ENCODE measurements at regions not wholly inside any gene's neighbourhood (a gene's known extent, or its start where the extent isn't known, plus 50 kb on each side); places are given as distances from the start of the nearest gene placed in this dataset.

GRCh38 chr4:56733352-56733751 is 52.3 kb upstream of the HOPX start:
- no peak for TF ChIP-seq POLR2A (IDR thresholded peaks at IDR 0.05; ENCODE audit: low read length)
- no peak for TF ChIP-seq GATA1 (IDR thresholded peaks at IDR 0.05; ENCODE audit: low read depth, low read length)
- DNase-seq = no peak

- DNase-seq = no peak
These were observed 51.2 kb upstream of the HOPX start for GRCh38 chr4:56732301-56732700.

GRCh38 chr4:56731857-56732256 is 50.8 kb upstream of the HOPX start:
- TF ChIP-seq POLR2A (IDR thresholded peaks at IDR 0.05; ENCODE audit: low read length) = no peak
- TF ChIP-seq GATA1 (IDR thresholded peaks at IDR 0.05; ENCODE audit: low read depth, low read length) = no peak
- peak; percentile 9 to 19 for DNase-seq

More at GRCh38 chr4:56732301-56732700, 51.2 kb upstream of the HOPX start:
- TF ChIP-seq GATA1 (IDR thresholded peaks at IDR 0.05; ENCODE audit: low read depth, low read length) (no peak), POLR2A (IDR thresholded peaks at IDR 0.05; ENCODE audit: low read length) (no peak)
